MM.1S (cell line): ENCODE measurements at regions not wholly inside any gene's neighbourhood (a gene's known extent, or its start where the extent isn't known, plus 50 kb on each side); places are given as distances from the start of the nearest gene placed in this dataset.

Experiments
- EZH2 ChIP-seq: fragments of 300-600 bp; sonication (generic); optimal IDR thresholded peaks from 2 replicates; pipeline ENCODE3; 2017; ENCODE audit warnings: low read depth, mild to moderate bottlenecking, antibody characterized with exemption, low read length, mixed read lengths
- EZH2phosphoT487 ChIP-seq: fragments of 300-600 bp; sonication (generic); IDR thresholded peaks from 2 replicates; pipeline ENCODE4 v1.6.1; 2018; ENCODE audit warnings: antibody characterized with exemption, low read length
- TF ChIP-seq, protein P1 (sequence below): fragments of 300-600 bp; sonication (generic); IDR thresholded peaks from 2 replicates; pipeline ENCODE4 v1.5.1; 2016; ENCODE audit warnings: antibody characterized with exemption, low read length, mixed read lengths

DNA sequence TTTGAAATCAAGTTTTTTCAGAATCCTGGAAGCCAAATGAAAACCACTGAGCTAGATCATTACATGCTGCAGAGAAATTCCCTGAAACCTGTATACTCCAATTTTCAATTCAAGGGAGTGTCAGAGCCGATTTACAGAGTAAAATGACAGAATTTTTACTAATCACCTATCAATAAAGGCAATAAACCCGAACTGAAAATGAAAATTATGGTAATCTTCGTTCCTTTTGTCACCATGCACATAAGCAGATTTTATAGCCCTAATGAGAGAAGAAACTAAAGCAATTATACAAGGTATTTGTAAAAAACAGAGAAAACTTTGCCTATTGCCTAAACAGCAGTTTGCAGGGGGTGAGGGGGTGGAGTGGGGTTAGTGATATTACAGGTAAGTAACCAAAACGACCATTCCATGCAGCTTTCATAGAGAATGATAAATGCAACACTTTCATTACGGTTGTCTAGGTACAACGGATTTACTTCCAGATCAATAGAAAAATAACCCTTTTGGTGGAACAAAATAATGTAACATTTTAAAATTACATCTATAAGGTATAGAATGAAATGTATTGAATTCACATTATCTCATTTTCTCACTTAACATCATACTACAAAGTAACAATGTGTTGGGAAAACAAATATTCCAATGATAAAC is 115.2 kb upstream of the BEND6 start:
- TF ChIP-seq, protein P1, sequence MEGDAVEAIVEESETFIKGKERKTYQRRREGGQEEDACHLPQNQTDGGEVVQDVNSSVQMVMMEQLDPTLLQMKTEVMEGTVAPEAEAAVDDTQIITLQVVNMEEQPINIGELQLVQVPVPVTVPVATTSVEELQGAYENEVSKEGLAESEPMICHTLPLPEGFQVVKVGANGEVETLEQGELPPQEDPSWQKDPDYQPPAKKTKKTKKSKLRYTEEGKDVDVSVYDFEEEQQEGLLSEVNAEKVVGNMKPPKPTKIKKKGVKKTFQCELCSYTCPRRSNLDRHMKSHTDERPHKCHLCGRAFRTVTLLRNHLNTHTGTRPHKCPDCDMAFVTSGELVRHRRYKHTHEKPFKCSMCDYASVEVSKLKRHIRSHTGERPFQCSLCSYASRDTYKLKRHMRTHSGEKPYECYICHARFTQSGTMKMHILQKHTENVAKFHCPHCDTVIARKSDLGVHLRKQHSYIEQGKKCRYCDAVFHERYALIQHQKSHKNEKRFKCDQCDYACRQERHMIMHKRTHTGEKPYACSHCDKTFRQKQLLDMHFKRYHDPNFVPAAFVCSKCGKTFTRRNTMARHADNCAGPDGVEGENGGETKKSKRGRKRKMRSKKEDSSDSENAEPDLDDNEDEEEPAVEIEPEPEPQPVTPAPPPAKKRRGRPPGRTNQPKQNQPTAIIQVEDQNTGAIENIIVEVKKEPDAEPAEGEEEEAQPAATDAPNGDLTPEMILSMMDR = no peak
- TF ChIP-seq EZH2 = no peak
- no peak for TF ChIP-seq EZH2phosphoT487
